SK-N-SH (cell line): ENCODE measurements at regions not wholly inside any gene's neighbourhood (a gene's known extent, or its start where the extent isn't known, plus 50 kb on each side); places are given as distances from the start of the nearest gene placed in this dataset.

Source experiments
- CHD2 ChIP-seq: fragments of 150-350 bp; IDR thresholded peaks from 2 replicates; pipeline ENCODE4 v1.6.1; 2018; ENCODE audit warnings: low read length; ENCODE audit not compliant: partially characterized antibody
- EP300 ChIP-seq, 2 experiments: IDR thresholded peaks; 2 replicates each; pipeline versions ENCODE4 v1.4.0 to v1.6.1; 2012; ENCODE audit warnings: borderline replicate concordance in 1 of 2, low read depth in 1 of 2, low read length in 1 of 2
- EZH2phosphoT487 ChIP-seq: fragments of 200-600 bp; sonication (generic); IDR thresholded peaks from 2 replicates; pipeline ENCODE4 v1.6.1; 2017; ENCODE audit warnings: low read depth, mixed run types, mild to moderate bottlenecking, antibody characterized with exemption, moderate library complexity, borderline replicate concordance
- FOXJ3 ChIP-seq: sonication (generic); formaldehyde crosslinking; IDR thresholded peaks from 2 replicates; pipeline ENCODE4 v1.5.1; 2020; ENCODE audit warnings: mild to moderate bottlenecking, missing genetic modification reagents
- GABPA ChIP-seq: IDR thresholded peaks from 2 replicates; pipeline ENCODE4 v1.4.0; 2012; ENCODE audit warnings: low read depth, mild to moderate bottlenecking
- MEF2A ChIP-seq: IDR thresholded peaks from 2 replicates; pipeline ENCODE4 v1.4.0; 2012; ENCODE audit warnings: low read depth, borderline replicate concordance
- MXI1 ChIP-seq: IDR thresholded peaks from 2 replicates; pipeline ENCODE4 v1.6.1; 2012; ENCODE audit warnings: mild to moderate bottlenecking, low read depth, low read length, improper control_type of control experiment
- NFIC ChIP-seq: IDR thresholded peaks from 2 replicates; pipeline ENCODE4 v1.4.0; 2012; ENCODE audit warnings: borderline replicate concordance
- SIN3A ChIP-seq: IDR thresholded peaks from 2 replicates; pipeline ENCODE4 v1.6.1; 2012; ENCODE audit warnings: low read depth, mild to moderate bottlenecking, low read length, moderate library complexity, borderline replicate concordance
- SMC3 ChIP-seq: IDR thresholded peaks from 2 replicates; pipeline ENCODE4 v1.6.1; 2012; ENCODE audit warnings: low read depth, low read length, improper control_type of control experiment
- TF ChIP-seq, protein P1 (sequence below): IDR thresholded peaks from 2 replicates; pipeline ENCODE4 v1.4.0; 2012; ENCODE audit warnings: low read depth, borderline replicate concordance
- TF ChIP-seq, protein P2 (sequence below): fragments of 200-600 bp; sonication (generic); IDR thresholded peaks from 2 replicates; pipeline ENCODE4 v1.6.1; 2017; ENCODE audit warnings: antibody characterized with exemption, mild to moderate bottlenecking, moderate library complexity
- TF ChIP-seq, protein P3 (sequence below): IDR thresholded peaks from 2 replicates; pipeline ENCODE4 v1.6.1; 2012; ENCODE audit warnings: mild to moderate bottlenecking, low read depth, low read length, moderate library complexity

DNA sequence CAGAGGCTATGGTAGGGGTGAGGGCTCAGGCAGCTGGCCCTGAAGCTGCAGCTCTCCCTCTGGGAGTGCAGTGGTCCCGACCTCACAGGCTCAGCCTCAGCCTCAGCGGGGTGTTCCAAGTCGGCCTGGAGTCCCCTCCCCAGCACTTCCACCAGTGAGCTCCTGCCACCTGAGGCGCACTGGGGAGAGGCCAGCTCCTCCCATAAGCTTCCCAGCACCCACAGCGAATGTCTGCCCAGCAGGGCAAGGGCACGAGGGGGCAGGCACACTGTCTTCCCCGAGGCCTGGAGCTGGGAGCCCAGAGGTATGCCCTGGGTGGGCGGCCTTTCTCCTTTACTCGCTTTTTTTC lies 53.2 kb upstream of the SLCO4A1 start:
- TF ChIP-seq NFIC, result no peak
- TF ChIP-seq, protein P1, sequence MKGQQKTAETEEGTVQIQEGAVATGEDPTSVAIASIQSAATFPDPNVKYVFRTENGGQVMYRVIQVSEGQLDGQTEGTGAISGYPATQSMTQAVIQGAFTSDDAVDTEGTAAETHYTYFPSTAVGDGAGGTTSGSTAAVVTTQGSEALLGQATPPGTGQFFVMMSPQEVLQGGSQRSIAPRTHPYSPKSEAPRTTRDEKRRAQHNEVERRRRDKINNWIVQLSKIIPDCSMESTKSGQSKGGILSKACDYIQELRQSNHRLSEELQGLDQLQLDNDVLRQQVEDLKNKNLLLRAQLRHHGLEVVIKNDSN, result no peak
- TF ChIP-seq GABPA, result no peak
- TF ChIP-seq MEF2A, result no peak
- no peak for TF ChIP-seq CHD2
- no peak for TF ChIP-seq EZH2phosphoT487
- TF ChIP-seq MXI1, result no peak
- TF ChIP-seq, protein P2, sequence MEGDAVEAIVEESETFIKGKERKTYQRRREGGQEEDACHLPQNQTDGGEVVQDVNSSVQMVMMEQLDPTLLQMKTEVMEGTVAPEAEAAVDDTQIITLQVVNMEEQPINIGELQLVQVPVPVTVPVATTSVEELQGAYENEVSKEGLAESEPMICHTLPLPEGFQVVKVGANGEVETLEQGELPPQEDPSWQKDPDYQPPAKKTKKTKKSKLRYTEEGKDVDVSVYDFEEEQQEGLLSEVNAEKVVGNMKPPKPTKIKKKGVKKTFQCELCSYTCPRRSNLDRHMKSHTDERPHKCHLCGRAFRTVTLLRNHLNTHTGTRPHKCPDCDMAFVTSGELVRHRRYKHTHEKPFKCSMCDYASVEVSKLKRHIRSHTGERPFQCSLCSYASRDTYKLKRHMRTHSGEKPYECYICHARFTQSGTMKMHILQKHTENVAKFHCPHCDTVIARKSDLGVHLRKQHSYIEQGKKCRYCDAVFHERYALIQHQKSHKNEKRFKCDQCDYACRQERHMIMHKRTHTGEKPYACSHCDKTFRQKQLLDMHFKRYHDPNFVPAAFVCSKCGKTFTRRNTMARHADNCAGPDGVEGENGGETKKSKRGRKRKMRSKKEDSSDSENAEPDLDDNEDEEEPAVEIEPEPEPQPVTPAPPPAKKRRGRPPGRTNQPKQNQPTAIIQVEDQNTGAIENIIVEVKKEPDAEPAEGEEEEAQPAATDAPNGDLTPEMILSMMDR, result no peak
- TF ChIP-seq SMC3, result no peak
- TF ChIP-seq, protein P3, sequence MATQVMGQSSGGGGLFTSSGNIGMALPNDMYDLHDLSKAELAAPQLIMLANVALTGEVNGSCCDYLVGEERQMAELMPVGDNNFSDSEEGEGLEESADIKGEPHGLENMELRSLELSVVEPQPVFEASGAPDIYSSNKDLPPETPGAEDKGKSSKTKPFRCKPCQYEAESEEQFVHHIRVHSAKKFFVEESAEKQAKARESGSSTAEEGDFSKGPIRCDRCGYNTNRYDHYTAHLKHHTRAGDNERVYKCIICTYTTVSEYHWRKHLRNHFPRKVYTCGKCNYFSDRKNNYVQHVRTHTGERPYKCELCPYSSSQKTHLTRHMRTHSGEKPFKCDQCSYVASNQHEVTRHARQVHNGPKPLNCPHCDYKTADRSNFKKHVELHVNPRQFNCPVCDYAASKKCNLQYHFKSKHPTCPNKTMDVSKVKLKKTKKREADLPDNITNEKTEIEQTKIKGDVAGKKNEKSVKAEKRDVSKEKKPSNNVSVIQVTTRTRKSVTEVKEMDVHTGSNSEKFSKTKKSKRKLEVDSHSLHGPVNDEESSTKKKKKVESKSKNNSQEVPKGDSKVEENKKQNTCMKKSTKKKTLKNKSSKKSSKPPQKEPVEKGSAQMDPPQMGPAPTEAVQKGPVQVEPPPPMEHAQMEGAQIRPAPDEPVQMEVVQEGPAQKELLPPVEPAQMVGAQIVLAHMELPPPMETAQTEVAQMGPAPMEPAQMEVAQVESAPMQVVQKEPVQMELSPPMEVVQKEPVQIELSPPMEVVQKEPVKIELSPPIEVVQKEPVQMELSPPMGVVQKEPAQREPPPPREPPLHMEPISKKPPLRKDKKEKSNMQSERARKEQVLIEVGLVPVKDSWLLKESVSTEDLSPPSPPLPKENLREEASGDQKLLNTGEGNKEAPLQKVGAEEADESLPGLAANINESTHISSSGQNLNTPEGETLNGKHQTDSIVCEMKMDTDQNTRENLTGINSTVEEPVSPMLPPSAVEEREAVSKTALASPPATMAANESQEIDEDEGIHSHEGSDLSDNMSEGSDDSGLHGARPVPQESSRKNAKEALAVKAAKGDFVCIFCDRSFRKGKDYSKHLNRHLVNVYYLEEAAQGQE, result no peak
- no peak for TF ChIP-seq SIN3A
- TF ChIP-seq EP300 (IDR thresholded peaks at IDR 0.05; ENCODE audit: borderline replicate concordance in 1 of 2, low read depth in 1 of 2, low read length in 1 of 2), result no peak
- TF ChIP-seq FOXJ3 (CRISPR knock-in tag), result no peak
